ENCODE measurements at regions not wholly inside any gene's neighbourhood (a gene's known extent, or its start where the extent isn't known, plus 50 kb on each side); places are given as distances from the start of the nearest gene placed in this dataset.

DNA sequence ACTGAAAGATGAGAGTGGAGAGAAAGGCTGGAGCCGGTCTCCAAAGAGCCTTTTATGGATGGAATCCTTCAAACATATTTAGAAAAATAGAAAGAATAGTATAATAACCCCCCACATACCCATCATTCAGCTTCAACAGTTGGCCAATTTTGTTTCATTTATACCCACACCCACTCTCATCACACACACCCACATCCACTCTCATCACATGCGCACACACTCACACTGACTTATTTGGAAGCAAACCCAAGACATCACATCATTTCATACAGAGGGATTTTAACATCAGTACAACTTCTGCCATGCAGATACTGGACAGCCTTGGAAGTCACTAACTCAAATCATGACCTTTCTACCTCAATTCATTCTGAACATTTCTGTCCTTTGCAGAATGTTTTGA is 72.8 kb upstream of the CPLX2 start:
- TF ChIP-seq GATA2 (IDR thresholded peaks at IDR 0.05; ENCODE audit: low read depth, low read length) (no peak), GATA3 (IDR thresholded peaks at IDR 0.05; ENCODE audit: low read depth, low read length) (no peak)
